CD14-positive monocyte (primary cell): ENCODE measurements at regions not wholly inside any gene's neighbourhood (a gene's known extent, or its start where the extent isn't known, plus 50 kb on each side); places are given as distances from the start of the nearest gene placed in this dataset.
"Not testable (repeated sequence)": the region's sequence is repeated elsewhere in the genome, so short reads cannot be mapped to it uniquely, and the experiment has no call there.

Experiments
- DNase-seq, 3 donors: peaks; one replicate each; pipeline ENCODE4 v3.0.0-alpha.2; 2011 to 2022
- H2AFZ ChIP-seq: 2 replicates; pipeline ENCODE4 v1.6.0; 2012; ENCODE audit warnings: mild to moderate bottlenecking, low read depth, low read length, inconsistent platforms; ENCODE audit not compliant: insufficient read depth, poor library complexity, severe bottlenecking
- H3K27ac ChIP-seq, 2 donors: 1 replicate in 1 of 2; 2 replicates in 1 of 2; pipeline ENCODE4 v1.5.1; 2012 to 2013; ENCODE audit warnings: low read length in 2 of 2, control low read depth in 1 of 2, inconsistent platforms in 1 of 2, low read depth in 1 of 2, mild to moderate bottlenecking in 1 of 2
- H3K27me3 ChIP-seq, 2 donors: one replicate each; pipeline versions ENCODE4 v1.6.0 to v1.6.1; 2011 to 2013; ENCODE audit warnings: low read length in 2 of 2; ENCODE audit not compliant: control insufficient read depth in 2 of 2, insufficient read depth in 2 of 2
- H3K36me3 ChIP-seq, 2 donors: replicated peaks in 1 of 2; 1 replicate in 1 of 2; 2 replicates in 1 of 2; pipeline versions ENCODE4 v1.5.1 to v1.6.1; 2012 to 2013; ENCODE audit warnings: low read length in 2 of 2, control low read depth in 1 of 2, inconsistent platforms in 1 of 2, mild to moderate bottlenecking in 1 of 2; ENCODE audit not compliant: insufficient read depth in 2 of 2, control insufficient read depth in 1 of 2
- H3K4me1 ChIP-seq, 2 donors: 1 replicate in 1 of 2; 2 replicates in 1 of 2; pipeline versions ENCODE4 v1.5.1 to v1.6.1; 2012 to 2013; ENCODE audit warnings: low read length in 2 of 2, control low read depth in 1 of 2, inconsistent platforms in 1 of 2, mild to moderate bottlenecking in 1 of 2, moderate library complexity in 1 of 2; ENCODE audit not compliant: insufficient read depth in 2 of 2, control insufficient read depth in 1 of 2
- H3K4me2 ChIP-seq: replicated peaks from 2 replicates; pipeline ENCODE3; 2012; ENCODE audit warnings: low read length, moderate library complexity, mild to moderate bottlenecking; ENCODE audit not compliant: poor library complexity, severe bottlenecking; ENCODE audit errors: extremely low read depth
- H3K4me3 ChIP-seq, 3 experiments: fragments of 200-600 bp in 1 of 3; sonication (generic) in 1 of 3; replicated peaks in 1 of 3; 1 replicate in 2 of 3; 2 replicates in 1 of 3; pipeline ENCODE4 v1.5.1; 2011 to 2013; ENCODE audit warnings: low read length in 3 of 3, mild to moderate bottlenecking in 3 of 3, control low read depth in 2 of 3, low read depth in 2 of 3, inconsistent platforms in 1 of 3, moderate library complexity in 1 of 3
- H3K79me2 ChIP-seq: 2 replicates; pipeline ENCODE4 v1.6.0; 2012; ENCODE audit warnings: mild to moderate bottlenecking, control low read depth, inconsistent platforms, low read length, moderate library complexity; ENCODE audit not compliant: insufficient read depth
- H3K9ac ChIP-seq: 2 replicates; pipeline ENCODE4 v1.6.0; 2017; ENCODE audit warnings: low read length, mild to moderate bottlenecking; ENCODE audit not compliant: insufficient read depth, poor library complexity, severe bottlenecking
- H3K9me3 ChIP-seq, 2 donors: replicated peaks in 1 of 2; 1 replicate in 1 of 2; 2 replicates in 1 of 2; pipeline versions ENCODE4 v1.5.1 to v1.6.1; 2012 to 2013; ENCODE audit warnings: low read length in 2 of 2, control low read depth in 1 of 2; ENCODE audit not compliant: control insufficient read depth in 1 of 2, insufficient read depth in 1 of 2
- H4K20me1 ChIP-seq: 2 replicates; pipeline ENCODE4 v1.6.0; 2012; ENCODE audit warnings: mild to moderate bottlenecking, low read length, control low read depth, moderate library complexity; ENCODE audit not compliant: insufficient read depth
- H3K27ac Mint-ChIP-seq, 7 donors: one replicate each; pipeline ENCODE4 v1.8.0; 2020; ENCODE audit warnings: mild to moderate bottlenecking in 7 of 7, mixed read lengths in 7 of 7, moderate library complexity in 6 of 7, inconsistent platforms in 2 of 7
- H3K27me3 Mint-ChIP-seq, 3 donors: one replicate each; pipeline ENCODE4 v1.8.0; 2021 to 2022; ENCODE audit warnings: low read depth in 3 of 3, mild to moderate bottlenecking in 3 of 3, mixed read lengths in 3 of 3, moderate library complexity in 3 of 3, inconsistent platforms in 1 of 3
- H3K36me3 Mint-ChIP-seq, 2 donors: one replicate each; pipeline ENCODE4 v1.8.0; 2020; ENCODE audit warnings: mixed read lengths in 2 of 2, inconsistent platforms in 1 of 2, mild to moderate bottlenecking in 1 of 2
- H3K4me1 Mint-ChIP-seq: one replicate; pipeline ENCODE4 v1.8.0; 2020; ENCODE audit warnings: mild to moderate bottlenecking, mixed read lengths
- H3K4me3 Mint-ChIP-seq, 2 donors: one replicate each; pipeline ENCODE4 v1.8.0; 2020; ENCODE audit warnings: mild to moderate bottlenecking in 2 of 2, mixed read lengths in 2 of 2, moderate library complexity in 1 of 2
- H3K9me3 Mint-ChIP-seq, 7 donors: one replicate each; pipeline ENCODE4 v1.8.0; 2020 to 2022; ENCODE audit warnings: mixed read lengths in 7 of 7, mild to moderate bottlenecking in 6 of 7, moderate library complexity in 6 of 7, inconsistent platforms in 2 of 7
- WGBS: methylation state at CpG from one replicate; pipeline ENCODE4 v1.1.5; 2013; ENCODE audit warnings: missing lambda C conversion rate; ENCODE audit not compliant: insufficient coverage; 5-methylcytosine and 5-hydroxymethylcytosine counted together
- intact Hi-C, 2 donors: fragments of 100-400 bp; cut with micrococcal nuclease; formaldehyde crosslinking; loops; one replicate each; pipeline versions ENCODE4 v1.15.0 to v1.15.1; 2023

DNA sequence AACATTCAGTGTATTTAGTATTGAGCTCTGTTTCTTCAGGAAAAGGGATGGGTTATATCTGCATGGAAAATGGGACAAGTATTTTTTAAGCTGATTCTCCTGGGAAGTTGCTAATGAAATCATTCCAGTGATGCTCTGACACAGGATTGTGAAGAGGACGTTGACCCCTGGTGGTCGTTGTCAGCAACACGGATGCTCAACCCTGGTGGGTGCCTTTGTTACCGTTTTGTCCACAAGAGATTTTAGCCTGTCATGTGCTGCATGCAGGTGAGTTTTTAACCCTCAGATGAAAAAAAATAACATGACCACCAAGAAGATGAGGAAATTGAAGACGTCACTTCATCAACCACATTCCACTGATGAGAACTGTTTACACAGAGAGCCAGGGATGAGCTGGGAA is 1186.1 kb downstream of the TMEM121 start:
- intact Hi-C loops, H3K9me3 Mint-ChIP-seq, DNase-seq, H3K4me2 ChIP-seq, H3K27ac Mint-ChIP-seq, H3K36me3 ChIP-seq, H2AFZ ChIP-seq, H3K27me3 Mint-ChIP-seq, H3K27me3 ChIP-seq, H3K9ac ChIP-seq, H3K4me3 ChIP-seq, H3K4me1 ChIP-seq, H3K4me1 Mint-ChIP-seq, H3K27ac ChIP-seq, H3K79me2 ChIP-seq, H3K9me3 ChIP-seq, H3K36me3 Mint-ChIP-seq, H3K4me3 Mint-ChIP-seq, H4K20me1 ChIP-seq: not testable (repeated sequence)
- 91% methylated on average over 3 of the region's 5 CpGs for WGBS

DNA sequence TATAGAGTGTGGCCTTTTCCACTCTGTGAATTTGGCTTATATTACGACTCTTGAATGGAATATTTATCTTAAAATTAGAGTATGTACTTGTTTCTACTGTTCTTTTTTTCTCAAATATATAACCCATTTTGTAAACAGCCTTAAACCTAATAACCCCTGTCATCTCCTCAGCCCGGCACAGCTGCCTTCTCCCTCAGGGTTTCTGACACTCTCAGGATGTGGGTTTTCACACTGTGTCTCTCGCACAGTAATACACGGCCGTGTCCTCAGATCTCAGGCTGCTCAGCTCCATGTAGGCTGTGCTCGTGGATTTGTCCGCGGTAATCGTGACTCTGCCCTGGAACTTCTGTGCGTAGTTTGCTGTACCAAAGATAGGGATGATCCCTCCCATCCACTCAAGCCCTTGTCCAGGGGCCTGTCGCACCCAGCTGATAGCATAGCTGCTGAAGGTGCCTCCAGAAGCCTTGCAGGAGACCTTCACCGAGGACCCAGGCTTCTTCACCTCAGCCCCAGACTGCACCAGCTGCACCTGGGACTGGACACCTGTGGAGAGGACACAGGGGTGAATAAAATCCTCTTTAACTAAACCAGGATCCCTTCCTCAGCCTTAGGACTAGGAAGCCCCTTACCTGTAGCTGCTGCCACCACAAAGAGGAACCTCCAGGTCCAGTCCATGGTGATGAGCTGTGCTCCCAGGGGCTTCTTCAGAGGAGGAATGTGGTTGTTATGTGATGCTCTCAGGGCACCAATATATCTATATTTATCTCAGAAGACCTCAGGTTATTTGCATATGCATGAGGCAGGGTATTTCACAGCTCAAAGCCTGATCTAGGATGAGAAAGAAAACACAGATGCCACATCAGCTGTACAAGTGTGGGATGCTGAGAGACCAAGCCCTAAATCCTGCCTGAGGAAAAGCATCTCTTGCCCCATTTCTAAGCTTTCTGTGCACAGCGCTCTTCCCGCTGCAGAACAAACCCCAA is 1188.4 kb downstream of the TMEM121 start:
- H3K36me3 Mint-ChIP-seq, H3K4me3 Mint-ChIP-seq, intact Hi-C loops, H3K4me1 Mint-ChIP-seq, H3K27ac Mint-ChIP-seq, H3K27me3 ChIP-seq, H3K27me3 Mint-ChIP-seq, H3K27ac ChIP-seq, H3K9me3 Mint-ChIP-seq, DNase-seq, H3K4me2 ChIP-seq, H3K36me3 ChIP-seq, H3K9ac ChIP-seq, H2AFZ ChIP-seq, H3K79me2 ChIP-seq, H3K9me3 ChIP-seq, H3K4me3 ChIP-seq, H3K4me1 ChIP-seq, H4K20me1 ChIP-seq: not testable (repeated sequence)
- no CpG with 5 or more reads among the region's 14 CpGs for WGBS

DNA sequence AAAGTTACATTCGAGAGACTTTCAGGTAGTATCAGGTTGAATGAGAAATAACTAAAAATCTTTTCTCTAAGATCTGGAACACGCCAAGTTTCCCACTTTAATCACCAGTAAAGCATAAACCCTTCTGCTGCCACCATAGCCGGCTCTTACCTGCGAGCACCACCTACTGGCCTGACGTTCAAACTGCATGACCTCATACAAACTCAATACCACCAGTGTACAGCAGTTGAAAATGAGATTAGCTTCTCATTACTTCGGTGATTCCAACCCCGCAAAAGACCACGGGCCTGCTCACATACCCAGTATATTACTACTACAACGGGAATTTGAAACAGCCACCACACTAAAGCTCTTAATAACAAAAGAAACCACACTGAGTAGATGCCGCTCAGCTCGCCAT is 1191.2 kb downstream of the TMEM121 start:
- H3K9me3 Mint-ChIP-seq, H3K27me3 ChIP-seq, intact Hi-C loops, H3K4me3 Mint-ChIP-seq, H3K9ac ChIP-seq, DNase-seq, H3K27ac ChIP-seq, H3K4me3 ChIP-seq, H4K20me1 ChIP-seq, H3K27ac Mint-ChIP-seq, H2AFZ ChIP-seq, H3K27me3 Mint-ChIP-seq, H3K36me3 ChIP-seq, H3K79me2 ChIP-seq, H3K4me1 Mint-ChIP-seq, H3K36me3 Mint-ChIP-seq, H3K4me1 ChIP-seq, H3K9me3 ChIP-seq, H3K4me2 ChIP-seq: not testable (repeated sequence)
- WGBS, result no CpG with 5 or more reads among the region's 11 CpGs

DNA sequence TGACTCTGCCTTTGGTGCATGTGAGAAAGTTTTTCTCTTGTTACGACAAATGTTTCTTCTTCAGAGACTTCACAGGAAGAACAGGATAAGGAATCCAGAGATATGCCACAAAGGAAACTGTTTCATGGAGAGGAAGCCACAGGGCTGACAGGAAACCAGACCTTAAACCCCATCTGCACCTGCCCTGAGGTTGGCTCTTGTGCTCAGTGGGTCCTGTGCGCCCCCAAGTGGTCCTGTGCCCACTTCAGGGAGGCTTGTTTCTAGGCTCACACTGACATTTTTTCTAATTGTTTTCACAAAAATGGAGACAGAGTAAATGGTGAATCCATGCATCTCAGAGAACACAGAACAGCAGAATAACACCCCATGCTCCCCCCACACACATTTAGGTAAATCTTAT is 1193.5 kb downstream of the TMEM121 start:
- H3K79me2 ChIP-seq, H3K4me2 ChIP-seq, intact Hi-C loops, H3K4me1 ChIP-seq, H3K9me3 ChIP-seq, DNase-seq, H3K9me3 Mint-ChIP-seq, H4K20me1 ChIP-seq, H3K27ac Mint-ChIP-seq, H3K27me3 Mint-ChIP-seq, H3K4me1 Mint-ChIP-seq, H3K9ac ChIP-seq, H3K36me3 Mint-ChIP-seq, H3K4me3 ChIP-seq, H3K27me3 ChIP-seq, H2AFZ ChIP-seq, H3K27ac ChIP-seq, H3K36me3 ChIP-seq, H3K4me3 Mint-ChIP-seq: not testable (repeated sequence)
- no CpG with 5 or more reads among the region's 2 CpGs for WGBS
